ENCODE measurements at regions not wholly inside any gene's neighbourhood (a gene's known extent, or its start where the extent isn't known, plus 50 kb on each side); places are given as distances from the start of the nearest gene placed in this dataset.

DNA sequence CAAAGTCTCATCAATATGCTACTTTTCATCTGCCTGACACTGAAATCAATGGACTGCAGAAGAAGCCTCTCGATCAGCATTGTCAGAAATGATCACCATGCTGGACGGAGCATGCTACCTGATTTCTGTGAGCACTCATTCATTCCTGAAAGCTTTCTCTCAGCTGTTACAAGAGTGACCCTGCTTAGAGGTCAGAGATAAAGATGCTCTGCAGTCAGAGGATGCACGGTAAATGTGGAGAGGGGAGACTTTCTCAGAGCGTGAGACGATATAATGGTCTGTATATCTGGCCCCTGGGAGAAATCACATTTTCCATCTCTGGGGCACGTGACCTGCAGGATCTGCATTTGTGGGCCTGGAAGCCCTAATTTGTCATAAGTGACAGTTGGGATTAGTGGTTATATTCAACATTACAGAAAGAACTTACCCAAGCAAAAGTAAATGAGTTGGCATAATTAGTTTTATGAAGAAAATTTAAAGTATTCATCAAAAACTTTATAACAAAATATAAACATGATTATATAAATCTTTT, 125.6 kb upstream of the TTC29 start:
- no peak for TF ChIP-seq RNF2 (IDR thresholded peaks at IDR 0.05; ENCODE audit: borderline replicate concordance, low read depth, low read length, missing control alignments, poor library complexity, severe bottlenecking)
- TF ChIP-seq NRF1 (IDR thresholded peaks at IDR 0.05; ENCODE audit: low read depth, low read length): no peak
